IMR-90 (cell line): ENCODE measurements at regions not wholly inside any gene's neighbourhood (a gene's known extent, or its start where the extent isn't known, plus 50 kb on each side); places are given as distances from the start of the nearest gene placed in this dataset.

Experiments used
- ATAC-seq: fragments of 200-7000 bp; cut with Tn5 transposase; 2 replicates; pipeline ENCODE4 v1.9.1; 2020; ENCODE audit warnings: low read depth, mild to moderate bottlenecking, moderate library complexity
- BruUV-seq: library from RNA; stranded (reverse); fragments of 400-500 nt; replicated peaks from 2 replicates; lab custom pipeline; 2021; lab: Mats Ljungman, UMichigan
- CTCF ChIA-PET: fragments of 300-600 bp; formaldehyde crosslinking; extraction: SDS; loops from one replicate; lab custom pipeline; 2021; ENCODE audit warnings: antibody characterized with exemption; lab: Yijun Ruan, JAX
- POLR2A ChIA-PET: fragments of 300-600 bp; sonication (Branson Sonifier 250); formaldehyde crosslinking; loops from one replicate; lab custom pipeline; 2022; ENCODE audit warnings: antibody characterized with exemption; ENCODE audit not compliant: unreplicated experiment; lab: Charles Lee
- DNase-seq: peaks from one replicate; pipeline ENCODE4 v3.0.0; 2013
- H2AFZ ChIP-seq: replicated peaks from 2 replicates; pipeline ENCODE3; 2013; ENCODE audit warnings: low read length, mild to moderate bottlenecking; ENCODE audit not compliant: poor library complexity
- H2AK5ac ChIP-seq: 2 replicates; pipeline ENCODE4 v1.6.1; 2013; ENCODE audit warnings: low read depth, low read length, inconsistent platforms
- H2AK9ac ChIP-seq: replicated peaks from 2 replicates; pipeline ENCODE3; 2013; ENCODE audit warnings: mild to moderate bottlenecking, low read depth, low read length, moderate library complexity; ENCODE audit not compliant: poor library complexity
- H2BK120ac ChIP-seq: 2 replicates; pipeline ENCODE4 v1.6.1; 2013; ENCODE audit warnings: low read depth, low read length, inconsistent platforms
- H2BK15ac ChIP-seq: 3 replicates; pipeline ENCODE4 v1.6.1; 2013; ENCODE audit warnings: low read depth, low read length, inconsistent platforms
- H2BK20ac ChIP-seq: 2 replicates; pipeline ENCODE4 v1.6.1; 2013; ENCODE audit warnings: low read depth, mild to moderate bottlenecking, inconsistent platforms, low read length, moderate library complexity
- H2BK5ac ChIP-seq: 2 replicates; pipeline ENCODE4 v1.6.1; 2013; ENCODE audit warnings: mild to moderate bottlenecking, low read depth, low read length, inconsistent platforms; ENCODE audit not compliant: poor library complexity, severe bottlenecking
- H3K14ac ChIP-seq: replicated peaks from 2 replicates; pipeline ENCODE4 v1.6.1; 2013; ENCODE audit warnings: low read depth, low read length, inconsistent platforms
- H3K18ac ChIP-seq: 2 replicates; pipeline ENCODE4 v1.6.1; 2013; ENCODE audit warnings: low read depth, low read length, control low read depth
- H3K23ac ChIP-seq: 2 replicates; pipeline ENCODE4 v1.6.1; 2013; ENCODE audit warnings: low read depth, low read length, inconsistent platforms
- H3K27ac ChIP-seq: 2 replicates; pipeline ENCODE4 v1.5.1; 2013; ENCODE audit warnings: mild to moderate bottlenecking, control low read depth, low read length; ENCODE audit not compliant: insufficient read depth
- H3K27me3 ChIP-seq: 2 replicates; pipeline ENCODE4 v1.6.1; 2013; ENCODE audit warnings: low read length; ENCODE audit not compliant: control insufficient read depth, insufficient read depth
- H3K36me3 ChIP-seq: 2 replicates; pipeline ENCODE4 v1.6.1; 2013; ENCODE audit warnings: low read length, mixed read lengths; ENCODE audit not compliant: control insufficient read depth, insufficient read depth
- H3K4ac ChIP-seq: 2 replicates; pipeline ENCODE4 v1.6.1; 2013; ENCODE audit warnings: low read depth, low read length, inconsistent platforms
- H3K4me1 ChIP-seq: 2 replicates; pipeline ENCODE4 v1.6.1; 2013; ENCODE audit warnings: low read length, mixed read lengths; ENCODE audit not compliant: control insufficient read depth, insufficient read depth
- H3K4me2 ChIP-seq: 2 replicates; pipeline ENCODE4 v1.6.1; 2013; ENCODE audit warnings: low read depth, mild to moderate bottlenecking, control low read depth, low read length, moderate library complexity
- H3K4me3 ChIP-seq: 2 replicates; pipeline ENCODE4 v1.5.1; 2013; ENCODE audit warnings: low read depth, mild to moderate bottlenecking, control low read depth, low read length, moderate library complexity; ENCODE audit not compliant: insufficient read depth
- H3K56ac ChIP-seq: 2 replicates; pipeline ENCODE4 v1.6.1; 2013; ENCODE audit warnings: low read length, inconsistent platforms; ENCODE audit not compliant: insufficient read depth; ENCODE audit errors: extremely low read depth
- H3K79me1 ChIP-seq, 2 experiments: 2 replicates each; pipeline ENCODE4 v1.6.1; 2013; ENCODE audit warnings: low read length in 2 of 2, inconsistent platforms in 1 of 2, low read depth in 1 of 2
- H3K9ac ChIP-seq: 2 replicates; pipeline ENCODE4 v1.6.1; 2013; ENCODE audit warnings: low read depth, low read length, control low read depth
- H3K9me1 ChIP-seq: 2 replicates; pipeline ENCODE4 v1.6.1; 2013; ENCODE audit warnings: low read length, inconsistent platforms; ENCODE audit not compliant: insufficient read depth
- H3K9me3 ChIP-seq: 2 replicates; pipeline ENCODE4 v1.6.1; 2013; ENCODE audit warnings: low read length; ENCODE audit not compliant: control insufficient read depth, insufficient read depth
- H4K20me1 ChIP-seq: 2 replicates; pipeline ENCODE4 v1.6.1; 2013; ENCODE audit warnings: low read length, inconsistent platforms; ENCODE audit not compliant: insufficient read depth
- H4K5ac ChIP-seq: 2 replicates; pipeline ENCODE4 v1.6.1; 2013; ENCODE audit warnings: mild to moderate bottlenecking, low read depth, low read length, control low read depth
- H4K8ac ChIP-seq, 2 experiments: 2 replicates each; pipeline ENCODE4 v1.6.1; 2013; ENCODE audit warnings: low read depth in 2 of 2, low read length in 2 of 2, control low read depth in 1 of 2, inconsistent platforms in 1 of 2
- H4K91ac ChIP-seq: 2 replicates; pipeline ENCODE4 v1.6.1; 2013; ENCODE audit warnings: low read depth, low read length, inconsistent platforms; ENCODE audit not compliant: insufficient read depth
- CEBPB ChIP-seq: IDR thresholded peaks from 2 replicates; pipeline ENCODE4 v1.6.1; 2012; ENCODE audit warnings: low read depth, low read length, improper control_type of control experiment
- MAFK ChIP-seq: IDR thresholded peaks from 2 replicates; pipeline ENCODE4 v1.6.1; 2012; ENCODE audit warnings: low read depth, low read length, improper control_type of control experiment
- WGBS, 2 experiments: methylation state at CpG; one replicate each; pipeline versions ENCODE4 v1.1.5 to v1.1.7; 2013; ENCODE audit warnings: missing lambda C conversion rate in 2 of 2; ENCODE audit not compliant: insufficient read length in 1 of 2; ENCODE audit errors: extremely low coverage in 2 of 2; 5-methylcytosine and 5-hydroxymethylcytosine counted together
- dilution Hi-C: fragments of 300-500 bp; cut with HindIII; formaldehyde crosslinking; loops from one replicate; pipeline ENCODE4 v1.14.3; 2018; ENCODE audit warnings: low sequenced_read_pairs; ENCODE audit not compliant: unreplicated experiment
- in situ Hi-C: fragments of 300-500 bp; cut with MboI; formaldehyde crosslinking; loops from 3 replicates; pipeline ENCODE4 v1.14.3; 2019; ENCODE audit warnings: low sequenced_read_pairs, inconsistent platforms, mixed read lengths
- intact Hi-C: fragments of 100-400 bp; cut with micrococcal nuclease; formaldehyde crosslinking; loops from 2 replicates; pipeline ENCODE4 v1.10.0; 2022
- TF ChIP-seq, protein P1 (sequence below): fragments of 150-350 bp; IDR thresholded peaks from 2 replicates; pipeline ENCODE4 v1.6.1; 2016; ENCODE audit warnings: low read depth, mild to moderate bottlenecking, low read length, moderate library complexity, borderline replicate concordance

DNA sequence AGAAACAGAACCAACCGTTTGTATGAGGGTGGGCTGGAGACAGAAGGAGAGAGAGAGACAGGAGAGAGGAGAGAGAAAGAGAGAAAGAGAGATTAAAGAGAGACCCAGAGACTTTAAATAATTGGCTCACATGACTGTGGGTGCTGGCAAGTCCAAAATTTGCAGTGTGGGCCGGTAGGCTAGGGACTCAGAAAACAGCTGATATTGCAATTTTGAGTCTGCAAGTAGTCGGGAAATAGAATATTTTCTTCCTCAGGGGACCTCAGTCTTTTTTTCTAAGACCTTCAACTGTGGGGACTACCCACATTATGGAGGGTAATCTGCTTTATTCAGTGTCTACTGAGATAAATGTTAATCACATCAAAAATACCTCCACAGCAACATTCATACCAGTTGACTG, 1439.0 kb downstream of the CDH11 start:
- dilution Hi-C loops = no loop called here
- no TSS peak for BruUV-seq
- no peak overlapping the region for H3K4me2 ChIP-seq

More for the DNA sequence above, 1439.0 kb downstream of the CDH11 start:
- H3K27ac ChIP-seq = no peak overlapping the region
- H3K9me3 ChIP-seq = peaks cover 4% of the 10 kb centered on the region
- no peak overlapping the region for H4K91ac ChIP-seq
- H3K36me3 ChIP-seq = no peaks in the 10 kb centered on the region
- intact Hi-C loops (no loop called here), in situ Hi-C loops (no loop called here)
- ChIA-PET CTCF (no interaction called here), POLR2A (no interaction called here)
- no peak overlapping the region for H2BK120ac ChIP-seq
- H2BK5ac ChIP-seq = no peak overlapping the region
- no peaks in the 10 kb centered on the region for H3K27me3 ChIP-seq
- H2BK15ac ChIP-seq = no peak overlapping the region
- DNase-seq (no peak), ATAC-seq (no peak)
- no peak overlapping the region for H3K56ac ChIP-seq
- H3K4me1 ChIP-seq = no peaks in the 10 kb centered on the region
- no peak overlapping the region for H2AK9ac ChIP-seq
- H3K4ac ChIP-seq = no peak overlapping the region
- WGBS, 2 experiments = no CpG with 5 or more reads among the region's 3 CpGs
- H3K4me3 ChIP-seq = no peak overlapping the region
- H3K9ac ChIP-seq = no peak overlapping the region
- no peak overlapping the region for H3K23ac ChIP-seq
- no peak overlapping the region for H2AFZ ChIP-seq
- H3K79me1 ChIP-seq = no peaks in the 10 kb centered on the region
- no peak overlapping the region for H2AK5ac ChIP-seq
- no peak overlapping the region for H3K14ac ChIP-seq
- no peak overlapping the region for H3K18ac ChIP-seq
- H3K9me1 ChIP-seq = no peaks in the 10 kb centered on the region
- H4K5ac ChIP-seq = no peak overlapping the region
- TF ChIP-seq, protein P1, sequence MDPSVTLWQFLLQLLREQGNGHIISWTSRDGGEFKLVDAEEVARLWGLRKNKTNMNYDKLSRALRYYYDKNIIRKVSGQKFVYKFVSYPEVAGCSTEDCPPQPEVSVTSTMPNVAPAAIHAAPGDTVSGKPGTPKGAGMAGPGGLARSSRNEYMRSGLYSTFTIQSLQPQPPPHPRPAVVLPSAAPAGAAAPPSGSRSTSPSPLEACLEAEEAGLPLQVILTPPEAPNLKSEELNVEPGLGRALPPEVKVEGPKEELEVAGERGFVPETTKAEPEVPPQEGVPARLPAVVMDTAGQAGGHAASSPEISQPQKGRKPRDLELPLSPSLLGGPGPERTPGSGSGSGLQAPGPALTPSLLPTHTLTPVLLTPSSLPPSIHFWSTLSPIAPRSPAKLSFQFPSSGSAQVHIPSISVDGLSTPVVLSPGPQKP = no peak
- TF ChIP-seq MAFK (peak; percentile 88), CEBPB (no peak)
- H2BK20ac ChIP-seq = no peak overlapping the region
- no peak overlapping the region for H4K8ac ChIP-seq
- no peaks in the 10 kb centered on the region for H4K20me1 ChIP-seq
